ENCODE measurements at regions not wholly inside any gene's neighbourhood (a gene's known extent, or its start where the extent isn't known, plus 50 kb on each side); places are given as distances from the start of the nearest gene placed in this dataset.

DNA sequence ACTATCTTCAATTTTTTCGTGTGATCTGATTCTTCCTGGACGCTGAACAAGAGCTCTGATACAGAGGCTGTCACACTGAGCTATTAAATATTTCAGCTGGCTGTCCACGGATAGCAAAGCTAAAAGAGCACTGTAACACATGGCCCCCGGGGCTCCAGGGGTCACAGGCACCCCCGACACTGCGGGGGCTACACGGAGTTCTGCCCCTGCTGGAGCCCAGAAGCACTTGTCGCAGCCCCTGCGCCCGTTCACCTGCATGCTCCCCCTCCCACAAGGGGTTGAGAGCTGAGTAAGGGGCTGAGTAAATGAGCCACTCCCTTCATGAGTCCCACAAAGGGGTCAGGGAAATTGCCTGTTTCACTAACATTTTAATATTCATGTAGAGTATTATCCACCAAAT, 316.3 kb downstream of the TMEM167A start:
- H3K9me3 ChIP-seq (replicated peaks; ENCODE audit: insufficient read depth, low read length), result no peaks in the 10 kb centered on the region
- no peaks in the 10 kb centered on the region for H3K4me1 ChIP-seq (ENCODE audit: low read length)
- no peak overlapping the region for H3K9ac ChIP-seq (ENCODE audit: low read length)
- H3K4me3 ChIP-seq (ENCODE audit: low read length), result no peak overlapping the region
- no peaks in the 10 kb centered on the region for H3K79me2 ChIP-seq (ENCODE audit: low read length)
- H3K36me3 ChIP-seq (replicated peaks; ENCODE audit: insufficient read depth, low read length), result no peaks in the 10 kb centered on the region
- H3K27ac ChIP-seq (ENCODE audit: low read length), result no peak overlapping the region
- no peaks in the 10 kb centered on the region for H4K20me1 ChIP-seq (ENCODE audit: insufficient read depth, low read length)
- H2AFZ ChIP-seq (ENCODE audit: low read length), result no peak overlapping the region
- no peaks in the 10 kb centered on the region for H3F3A ChIP-seq (ENCODE audit: insufficient read depth, low read length)
- DNase-seq, result no peak
- TF ChIP-seq, protein P1, sequence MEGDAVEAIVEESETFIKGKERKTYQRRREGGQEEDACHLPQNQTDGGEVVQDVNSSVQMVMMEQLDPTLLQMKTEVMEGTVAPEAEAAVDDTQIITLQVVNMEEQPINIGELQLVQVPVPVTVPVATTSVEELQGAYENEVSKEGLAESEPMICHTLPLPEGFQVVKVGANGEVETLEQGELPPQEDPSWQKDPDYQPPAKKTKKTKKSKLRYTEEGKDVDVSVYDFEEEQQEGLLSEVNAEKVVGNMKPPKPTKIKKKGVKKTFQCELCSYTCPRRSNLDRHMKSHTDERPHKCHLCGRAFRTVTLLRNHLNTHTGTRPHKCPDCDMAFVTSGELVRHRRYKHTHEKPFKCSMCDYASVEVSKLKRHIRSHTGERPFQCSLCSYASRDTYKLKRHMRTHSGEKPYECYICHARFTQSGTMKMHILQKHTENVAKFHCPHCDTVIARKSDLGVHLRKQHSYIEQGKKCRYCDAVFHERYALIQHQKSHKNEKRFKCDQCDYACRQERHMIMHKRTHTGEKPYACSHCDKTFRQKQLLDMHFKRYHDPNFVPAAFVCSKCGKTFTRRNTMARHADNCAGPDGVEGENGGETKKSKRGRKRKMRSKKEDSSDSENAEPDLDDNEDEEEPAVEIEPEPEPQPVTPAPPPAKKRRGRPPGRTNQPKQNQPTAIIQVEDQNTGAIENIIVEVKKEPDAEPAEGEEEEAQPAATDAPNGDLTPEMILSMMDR (IDR thresholded peaks at IDR 0.05; ENCODE audit: low read length), result no peak
- TF ChIP-seq EZH2phosphoT487 (IDR thresholded peaks at IDR 0.05; ENCODE audit: low read length) (no peak), EZH2 (optimal IDR thresholded peaks at IDR 0.05; ENCODE audit: low read depth, low read length) (no peak)
- H3K27me3 ChIP-seq (replicated peaks; ENCODE audit: insufficient read depth, low read length), result no peaks in the 10 kb centered on the region
- H3K9me2 ChIP-seq (replicated peaks; ENCODE audit: insufficient read depth, low read length), result no peaks in the 10 kb centered on the region
- no peak overlapping the region for H3K4me2 ChIP-seq (ENCODE audit: low read depth, low read length)

DNA sequence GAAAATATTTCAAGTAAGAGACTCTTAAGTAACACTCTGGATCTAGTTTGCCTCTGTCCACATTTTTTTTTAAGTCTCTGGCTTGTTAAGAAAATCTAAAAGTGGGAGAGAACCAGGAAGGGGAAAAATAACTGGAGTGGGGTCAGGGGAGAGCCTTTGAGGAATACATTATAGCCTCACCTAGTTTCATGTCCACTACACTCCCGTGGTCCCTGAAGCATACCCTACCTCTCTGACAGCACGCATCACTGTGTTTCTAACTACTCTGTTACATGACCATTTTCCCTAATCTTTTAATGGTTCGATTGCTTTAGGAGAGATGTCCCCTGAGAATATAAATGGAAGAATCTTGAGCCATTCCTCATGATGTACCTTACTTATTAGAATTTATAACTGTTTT, 318.3 kb downstream of the TMEM167A start:
- Histone ChIP-seq H3K27me3 (replicated peaks; ENCODE audit: insufficient read depth, low read length) (no peaks in the 10 kb centered on the region), H4K20me1 (ENCODE audit: insufficient read depth, low read length) (no peaks in the 10 kb centered on the region), H2AFZ (ENCODE audit: low read length) (no peak overlapping the region), H3K4me3 (ENCODE audit: low read length) (no peak overlapping the region), H3K36me3 (replicated peaks; ENCODE audit: insufficient read depth, low read length) (no peaks in the 10 kb centered on the region), H3K4me2 (ENCODE audit: low read depth, low read length) (no peak overlapping the region), H3K9ac (ENCODE audit: low read length) (no peak overlapping the region), H3K27ac (ENCODE audit: low read length) (no peak overlapping the region), H3K4me1 (ENCODE audit: low read length) (no peaks in the 10 kb centered on the region; the same call in 1 of the 2 replicates), H3F3A (ENCODE audit: insufficient read depth, low read length) (no peaks in the 10 kb centered on the region), H3K9me3 (replicated peaks; ENCODE audit: insufficient read depth, low read length) (no peaks in the 10 kb centered on the region), H3K9me2 (replicated peaks; ENCODE audit: insufficient read depth, low read length) (no peaks in the 10 kb centered on the region), H3K79me2 (ENCODE audit: low read length) (no peaks in the 10 kb centered on the region)
- DNase-seq, result no peak
- no peak for TF ChIP-seq EZH2phosphoT487 (IDR thresholded peaks at IDR 0.05; ENCODE audit: low read length)

DNA sequence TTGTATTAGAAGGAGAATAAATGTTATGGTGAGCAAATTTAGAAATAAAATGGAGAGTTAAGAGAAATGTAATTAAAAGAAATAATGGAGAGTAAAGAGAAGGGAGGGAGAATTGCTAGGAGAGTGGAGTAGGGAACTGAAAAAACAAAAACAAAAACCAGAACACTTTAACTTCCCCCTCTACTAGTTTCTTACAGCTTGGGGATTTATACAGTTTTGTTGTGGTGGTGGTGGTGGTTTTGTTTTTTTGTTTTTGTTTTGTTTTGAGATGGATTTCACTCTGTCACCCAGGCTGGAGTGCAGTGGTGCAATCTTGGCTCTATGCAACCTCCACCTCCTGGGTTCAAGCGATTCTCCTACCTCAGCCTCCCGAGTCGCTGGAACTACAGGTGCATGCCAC, 322.4 kb downstream of the TMEM167A start:
- H3K36me3 ChIP-seq (replicated peaks; ENCODE audit: insufficient read depth, low read length), result no peaks in the 10 kb centered on the region
- H3K9ac ChIP-seq (ENCODE audit: low read length), result no peak overlapping the region

More for the DNA sequence above, 322.4 kb downstream of the TMEM167A start:
- TF ChIP-seq EZH2phosphoT487 (IDR thresholded peaks at IDR 0.05; ENCODE audit: low read length) (no peak), EZH2 (optimal IDR thresholded peaks at IDR 0.05; ENCODE audit: low read depth, low read length) (no peak)
- TF ChIP-seq, protein P1 (IDR thresholded peaks at IDR 0.05; ENCODE audit: low read length), result no peak
- Histone ChIP-seq H3K4me3 (ENCODE audit: low read length) (no peak overlapping the region), H3K4me2 (ENCODE audit: low read depth, low read length) (no peak overlapping the region), H3K9me2 (replicated peaks; ENCODE audit: insufficient read depth, low read length) (no peaks in the 10 kb centered on the region), H3K27ac (ENCODE audit: low read length) (no peak overlapping the region), H3F3A (ENCODE audit: insufficient read depth, low read length) (no peaks in the 10 kb centered on the region), H4K20me1 (ENCODE audit: insufficient read depth, low read length) (no peaks in the 10 kb centered on the region), H3K9me3 (replicated peaks; ENCODE audit: insufficient read depth, low read length) (no peaks in the 10 kb centered on the region), H3K4me1 (ENCODE audit: low read length) (peaks cover 8% of the 10 kb centered on the region; the same call in 1 of the 2 replicates), H3K79me2 (ENCODE audit: low read length) (no peaks in the 10 kb centered on the region), H3K27me3 (replicated peaks; ENCODE audit: insufficient read depth, low read length) (no peaks in the 10 kb centered on the region), H2AFZ (ENCODE audit: low read length) (no peak overlapping the region)
- DNase-seq, result no peak

All from MM.1S (cell line).